Activated T-cell treated with anti-CD3 and anti-CD28 coated beads for 1 hour (primary cell): ENCODE measurements at regions not wholly inside any gene's neighbourhood (a gene's known extent, or its start where the extent isn't known, plus 50 kb on each side); places are given as distances from the start of the nearest gene placed in this dataset.

Experiments
- DNase-seq: peaks from one replicate; pipeline ENCODE4 v3.0.0-alpha.2; 2020; ENCODE audit warnings: low read depth

DNA sequence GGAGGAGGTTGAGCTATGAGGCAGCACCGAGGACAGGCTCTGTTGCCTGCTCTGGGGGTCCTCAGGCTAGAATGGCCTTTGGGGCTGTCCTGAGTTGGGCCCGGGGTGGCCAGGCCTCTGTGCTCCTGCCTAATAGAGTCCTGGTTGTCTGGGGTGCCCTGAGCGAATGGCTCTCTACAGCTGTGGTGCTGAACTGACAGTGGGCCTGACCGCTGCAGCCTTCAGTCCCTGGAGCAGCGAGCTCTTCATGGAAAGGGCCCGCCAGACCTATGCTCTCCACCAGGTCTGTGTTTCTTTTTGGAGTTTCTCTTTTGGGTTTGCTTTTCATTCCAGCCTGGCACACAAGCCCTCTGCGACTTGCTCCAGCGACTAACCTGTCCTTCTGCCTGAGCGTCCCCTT is 679.0 kb upstream of the RAB6C start:
- no peak for DNase-seq

- no peak for DNase-seq
These were observed 678.0 kb upstream of the RAB6C start for GRCh38 chr2:129301431-129301913.

DNA sequence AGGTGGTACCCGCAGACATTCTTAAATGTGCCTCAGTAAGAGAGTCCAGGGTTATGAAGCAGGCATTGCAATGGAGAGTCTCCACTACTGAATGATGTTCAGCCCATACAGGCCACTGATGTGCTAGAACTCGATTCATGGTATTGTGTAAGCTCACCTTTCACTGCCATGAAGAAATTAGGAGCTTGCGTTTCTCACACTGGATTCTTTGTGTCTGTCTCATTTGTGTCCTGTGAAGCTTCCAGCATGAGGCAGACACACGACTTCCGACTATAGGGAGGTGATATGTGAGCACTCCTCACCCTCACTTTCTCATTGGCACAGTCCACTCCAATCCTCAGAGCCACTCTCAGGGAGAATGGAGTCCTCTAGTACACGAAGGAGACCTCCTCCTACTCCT is 677.4 kb upstream of the RAB6C start:
- DNase-seq = no peak

GRCh38 chr2:129302561-129303183 is 676.8 kb upstream of the RAB6C start:
- no peak for DNase-seq

DNA sequence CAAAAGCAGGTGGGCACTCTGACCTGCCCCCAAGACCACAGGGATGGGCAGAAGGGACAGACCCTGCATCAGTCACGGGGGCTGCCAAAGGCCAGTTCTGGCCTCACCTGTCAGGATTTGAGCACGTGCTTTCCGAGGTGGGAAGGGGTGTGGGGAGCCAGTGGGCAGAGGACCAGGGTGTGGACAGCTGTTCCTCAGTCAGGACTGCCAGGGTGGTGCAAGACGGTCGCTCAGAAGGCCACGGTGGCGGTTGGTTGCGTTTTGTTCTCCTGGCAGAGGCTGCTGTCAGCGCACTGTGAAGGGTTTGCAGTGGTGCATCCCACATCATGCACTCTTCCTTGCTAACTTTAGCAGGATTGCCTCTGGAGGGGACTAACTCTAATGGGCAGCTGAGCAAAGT is 665.3 kb upstream of the RAB6C start:
- DNase-seq = no peak

GRCh38 chr2:129318581-129319421 is 660.7 kb upstream of the RAB6C start:
- DNase-seq = no peak

GRCh38 chr2:129319422-129319717 is 660.1 kb upstream of the RAB6C start:
- no peak for DNase-seq

DNA sequence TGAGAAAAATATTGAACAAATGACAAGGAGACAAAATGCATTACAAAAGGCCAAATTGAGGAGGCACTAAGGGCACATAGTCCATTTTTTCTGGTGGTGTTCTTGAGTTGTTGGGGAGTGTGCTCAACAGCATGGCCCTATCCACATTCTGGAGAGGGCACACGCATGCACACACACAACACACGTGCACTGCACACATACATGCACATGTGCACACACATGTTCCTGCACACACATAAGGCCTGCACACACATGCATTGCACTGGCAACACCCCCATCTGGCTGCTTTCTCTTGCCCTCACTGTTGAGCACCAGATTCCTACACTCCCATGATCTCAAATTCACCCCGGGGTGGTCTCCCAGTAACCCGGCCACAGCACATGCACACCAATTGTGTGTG is 659.2 kb upstream of the RAB6C start:
- DNase-seq = no peak

GRCh38 chr2:129324349-129324748 is 655.1 kb upstream of the RAB6C start:
- no peak for DNase-seq

- DNase-seq = no peak
These were observed 654.3 kb upstream of the RAB6C start for GRCh38 chr2:129325151-129325550.

DNA sequence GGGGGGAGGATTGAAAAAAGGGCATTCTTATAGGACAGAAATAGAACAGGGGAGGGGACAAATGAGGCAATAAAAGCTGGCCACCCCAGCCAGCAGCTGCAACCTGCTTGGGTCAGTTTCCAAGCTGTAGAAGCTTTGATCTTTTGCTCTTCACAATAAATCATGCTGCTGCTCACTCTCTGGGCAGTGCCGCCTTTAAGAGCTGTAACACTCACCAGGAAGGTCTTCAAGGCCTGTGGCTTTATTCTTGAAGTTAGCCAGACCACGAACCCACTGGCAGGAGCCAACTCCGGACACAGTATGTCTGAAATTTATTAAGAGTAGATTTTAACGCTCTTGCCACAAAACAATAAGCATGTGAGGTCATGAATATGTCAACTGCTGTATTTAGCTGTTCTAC is 649.9 kb upstream of the RAB6C start:
- DNase-seq = no peak

DNA sequence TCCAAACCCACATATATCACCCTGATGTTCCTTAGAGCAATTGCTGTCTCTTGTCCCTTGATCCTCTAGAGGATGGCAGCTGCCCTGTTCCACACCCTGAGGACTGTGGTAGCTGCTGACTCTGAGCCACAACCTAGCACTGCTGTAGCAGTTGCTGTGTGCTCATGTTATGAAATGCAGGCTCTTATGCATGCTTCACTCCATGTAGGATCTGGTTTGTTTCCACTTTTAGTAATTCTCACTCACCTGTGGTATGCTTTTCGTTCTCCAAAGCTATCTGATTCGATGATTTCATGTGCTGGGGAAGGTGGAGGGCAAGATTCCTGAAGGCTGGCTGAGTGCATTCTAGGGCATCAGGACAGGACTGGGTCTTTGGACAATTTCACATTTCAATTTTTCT is 649.0 kb upstream of the RAB6C start:
- no peak for DNase-seq

DNA sequence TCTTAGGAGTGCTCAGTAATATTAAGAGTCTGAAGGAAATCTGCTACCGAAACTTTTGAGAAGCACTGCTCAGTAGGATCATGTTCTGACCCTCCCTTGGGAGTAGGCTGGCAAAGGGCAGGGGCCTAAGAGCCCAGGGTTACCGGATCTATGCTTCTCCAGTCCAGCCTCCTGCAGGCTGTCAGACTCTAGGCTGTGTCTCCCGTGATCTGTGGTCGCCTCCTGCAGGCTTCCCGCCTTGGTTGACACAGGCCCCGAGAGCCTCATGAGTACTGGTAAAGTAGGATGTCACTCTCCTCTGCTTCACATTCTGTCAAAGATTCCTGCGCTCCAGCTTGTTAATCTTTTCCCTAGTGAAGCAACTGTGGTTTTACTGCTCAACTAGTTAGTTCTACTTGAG is 647.8 kb upstream of the RAB6C start:
- no peak for DNase-seq

- DNase-seq = no peak
These were observed 645.3 kb upstream of the RAB6C start for GRCh38 chr2:129334128-129334527.

- no peak for DNase-seq
These were observed 644.6 kb upstream of the RAB6C start for GRCh38 chr2:129334696-129335410.

DNA sequence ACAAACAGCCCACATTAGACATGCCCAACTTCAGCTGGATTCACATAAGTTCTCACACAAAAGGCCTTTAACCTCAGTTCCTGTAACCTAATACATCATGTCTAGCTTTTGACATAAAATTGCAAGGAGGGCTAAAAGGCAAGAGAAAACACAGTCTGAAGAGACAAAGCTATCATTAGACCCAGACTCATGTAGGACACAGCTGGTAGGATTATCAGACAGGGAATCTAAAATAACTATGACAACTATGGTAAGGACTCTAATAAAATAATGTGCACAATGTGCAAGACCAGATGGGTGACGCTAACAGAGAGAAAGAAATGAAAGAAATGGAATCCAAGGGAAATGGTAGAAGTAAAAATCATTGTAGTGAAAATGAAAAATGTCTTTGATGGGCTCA is 643.2 kb upstream of the RAB6C start:
- no peak for DNase-seq

- no peak for DNase-seq
These were observed 642.4 kb upstream of the RAB6C start for GRCh38 chr2:129337076-129337475.

GRCh38 chr2:129345540-129345939 is 633.9 kb upstream of the RAB6C start:
- no peak for DNase-seq

- DNase-seq = no peak
These were observed 631.8 kb upstream of the RAB6C start for GRCh38 chr2:129347486-129348217.

- no peak for DNase-seq
These were observed 624.8 kb upstream of the RAB6C start for GRCh38 chr2:129354631-129355030.

- no peak for DNase-seq
These were observed 617.8 kb upstream of the RAB6C start for GRCh38 chr2:129361688-129362087.

DNA sequence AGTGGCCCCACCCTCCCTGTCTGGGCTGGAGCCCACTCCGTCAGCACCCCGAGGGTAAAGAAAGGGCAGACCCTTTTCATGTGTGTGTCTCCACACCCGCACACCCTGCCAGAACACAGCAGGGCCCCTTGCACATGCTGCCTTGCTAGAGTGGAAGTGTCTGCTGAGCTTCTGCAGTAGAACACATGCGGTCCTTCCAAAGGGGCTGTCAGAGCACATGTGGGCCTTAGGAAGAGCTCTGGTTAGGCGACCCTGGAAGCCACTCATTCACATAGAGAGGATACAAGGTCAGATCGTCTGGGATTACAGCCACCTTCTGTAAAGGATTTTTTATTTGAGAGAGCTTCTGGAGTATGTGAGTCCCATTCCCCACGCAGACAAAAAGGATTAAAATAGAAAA is 613.2 kb upstream of the RAB6C start:
- DNase-seq = no peak

GRCh38 chr2:129367107-129367506 is 612.4 kb upstream of the RAB6C start:
- DNase-seq = no peak
